Upper lobe of left lung (tissue), 4 donors: ENCODE measurements at regions not wholly inside any gene's neighbourhood (a gene's known extent, or its start where the extent isn't known, plus 50 kb on each side); places are given as distances from the start of the nearest gene placed in this dataset.

Experiments
- CTCF ChIP-seq, 6 experiments: fragments of 450-650 bp in 4 of 6; fragments of 200-600 bp in 2 of 6; sonication (generic) in 2 of 6; IDR thresholded peaks; one replicate each; pipeline ENCODE4 v1.5.1; 2016 to 2019; ENCODE audit warnings: antibody characterized with exemption in 6 of 6
- EP300 ChIP-seq, 4 donors: sonication (generic); formaldehyde crosslinking; IDR thresholded peaks; one replicate each; pipeline ENCODE4 v1.5.1; 2017; ENCODE audit warnings: antibody characterized with exemption in 4 of 4, control low read depth in 2 of 4
- POLR2A ChIP-seq, 4 donors: fragments of 450-650 bp; IDR thresholded peaks; one replicate each; pipeline ENCODE4 v1.5.1; 2016 to 2017; ENCODE audit warnings: antibody characterized with exemption in 4 of 4, mild to moderate bottlenecking in 2 of 4
- POLR2AphosphoS5 ChIP-seq, 2 donors: sonication (generic); formaldehyde crosslinking; IDR thresholded peaks; one replicate each; pipeline ENCODE4 v1.5.1; 2017; ENCODE audit warnings: antibody characterized with exemption in 2 of 2

DNA sequence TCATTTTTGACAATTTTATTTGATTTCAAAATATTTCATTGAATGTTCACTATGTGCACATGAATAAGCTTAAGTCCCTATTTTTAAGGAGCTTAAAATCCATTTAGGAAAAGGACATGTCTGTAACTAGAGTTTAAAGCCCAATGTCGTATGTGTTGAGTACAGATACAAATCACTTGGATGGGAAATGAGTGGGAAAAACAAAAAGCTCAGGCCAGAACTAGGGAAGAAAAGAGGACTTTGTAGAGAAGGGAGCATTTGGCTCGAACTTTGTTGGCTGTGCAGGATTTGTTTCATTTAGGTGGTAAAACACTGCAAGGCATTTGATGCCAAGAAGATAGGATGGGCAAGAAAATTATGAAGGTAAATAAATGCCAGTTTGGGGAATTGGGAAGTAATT, 653.1 kb upstream of the KCNMB2 start:
- TF ChIP-seq CTCF (IDR thresholded peaks at IDR 0.05) (no peak), EP300 (IDR thresholded peaks at IDR 0.05) (no peak), POLR2A (IDR thresholded peaks at IDR 0.05) (no peak), POLR2AphosphoS5 (IDR thresholded peaks at IDR 0.05) (no peak)
